Upper lobe of right lung (tissue), 1 donor: ENCODE measurements at regions not wholly inside any gene's neighbourhood (a gene's known extent, or its start where the extent isn't known, plus 50 kb on each side); places are given as distances from the start of the nearest gene placed in this dataset.

Experiments used
- ATAC-seq: fragments of 200-7000 bp; cut with Tn5 transposase; one replicate; pipeline ENCODE4 v1.9.1; 2020; ENCODE audit warnings: mild to moderate bottlenecking, moderate library complexity
- DNase-seq: peaks from one replicate; pipeline ENCODE4 v3.0.0-alpha.2; 2020
- H3K27ac ChIP-seq: fragments of 200-600 bp; one replicate; pipeline ENCODE4 v1.8.0; 2022
- H3K27me3 ChIP-seq: fragments of 200-600 bp; one replicate; pipeline ENCODE4 v1.8.0; 2022; ENCODE audit warnings: mild to moderate bottlenecking
- H3K36me3 ChIP-seq: fragments of 200-600 bp; one replicate; pipeline ENCODE4 v1.8.0; 2022
- H3K4me1 ChIP-seq: fragments of 200-600 bp; one replicate; pipeline ENCODE4 v1.8.0; 2022
- H3K4me3 ChIP-seq: fragments of 200-600 bp; one replicate; pipeline ENCODE4 v1.8.0; 2022; ENCODE audit warnings: mild to moderate bottlenecking
- H3K9me3 ChIP-seq: fragments of 200-600 bp; one replicate; pipeline ENCODE4 v1.8.0; 2022
- CTCF ChIP-seq: fragments of 200-600 bp; IDR thresholded peaks from one replicate; pipeline ENCODE4 v1.8.0; 2022; ENCODE audit warnings: antibody characterized with exemption
- intact Hi-C: fragments of 100-400 bp; cut with DNase I; formaldehyde crosslinking; loops from one replicate; pipeline ENCODE4 v1.11.0; 2022
- donor health status: DM: no; HTN: yes; CAD: no; lungs with severe emphysema.

- no peaks in the 10 kb centered on the region for H3K4me1 ChIP-seq
- no peak for DNase-seq
- H3K9me3 ChIP-seq = no peaks in the 10 kb centered on the region
- no peak for TF ChIP-seq CTCF
- H3K27me3 ChIP-seq = no peaks in the 10 kb centered on the region
- no peak overlapping the region for H3K4me3 ChIP-seq
- H3K27ac ChIP-seq = no peak overlapping the region
- ATAC-seq = no peak
- intact Hi-C loops = no loop called here
- no peaks in the 10 kb centered on the region for H3K36me3 ChIP-seq
Measured at GRCh38 chrX:122245175-122245574, 938.9 kb upstream of the GRIA3 start.

- H3K27me3 ChIP-seq = no peaks in the 10 kb centered on the region
- DNase-seq (no peak), ATAC-seq (no peak)
- no peak for TF ChIP-seq CTCF
- no peaks in the 10 kb centered on the region for H3K4me1 ChIP-seq
- H3K27ac ChIP-seq = no peak overlapping the region
- no peaks in the 10 kb centered on the region for H3K36me3 ChIP-seq
- no peak overlapping the region for H3K4me3 ChIP-seq
- intact Hi-C loops = no loop called here
- H3K9me3 ChIP-seq = no peaks in the 10 kb centered on the region
Measured at GRCh38 chrX:122245943-122246342, 938.1 kb upstream of the GRIA3 start.

GRCh38 chrX:122246937-122247336 lies 937.1 kb upstream of the GRIA3 start:
- DNase-seq = no peak
- no peak for ATAC-seq

GRCh38 chrX:122248681-122249080 lies 935.4 kb upstream of the GRIA3 start:
- DNase-seq (no peak), ATAC-seq (no peak)
- intact Hi-C loops = no loop called here
- H3K9me3 ChIP-seq = no peaks in the 10 kb centered on the region
- H3K4me1 ChIP-seq = no peaks in the 10 kb centered on the region
- H3K4me3 ChIP-seq = no peak overlapping the region
- no peaks in the 10 kb centered on the region for H3K27me3 ChIP-seq
- H3K36me3 ChIP-seq = no peaks in the 10 kb centered on the region
- no peak for TF ChIP-seq CTCF
- no peak overlapping the region for H3K27ac ChIP-seq

More at GRCh38 chrX:122246937-122247336, 937.1 kb upstream of the GRIA3 start:
- no peak overlapping the region for H3K4me3 ChIP-seq
- H3K27me3 ChIP-seq = no peaks in the 10 kb centered on the region
- no peaks in the 10 kb centered on the region for H3K9me3 ChIP-seq
- TF ChIP-seq CTCF = no peak
- H3K36me3 ChIP-seq = no peaks in the 10 kb centered on the region
- intact Hi-C loops = no loop called here
- no peaks in the 10 kb centered on the region for H3K4me1 ChIP-seq
- no peak overlapping the region for H3K27ac ChIP-seq

GRCh38 chrX:122252454-122252853 lies 931.6 kb upstream of the GRIA3 start:
- DNase-seq (no peak), ATAC-seq (no peak)
- H3K9me3 ChIP-seq = no peaks in the 10 kb centered on the region
- intact Hi-C loops = no loop called here
- H3K4me3 ChIP-seq = no peak overlapping the region
- no peaks in the 10 kb centered on the region for H3K4me1 ChIP-seq
- H3K27ac ChIP-seq = no peak overlapping the region
- no peaks in the 10 kb centered on the region for H3K36me3 ChIP-seq
- no peak for TF ChIP-seq CTCF
- no peaks in the 10 kb centered on the region for H3K27me3 ChIP-seq

GRCh38 chrX:122268353-122268752 lies 915.7 kb upstream of the GRIA3 start:
- Histone ChIP-seq H3K36me3 (no peaks in the 10 kb centered on the region), H3K9me3 (no peaks in the 10 kb centered on the region), H3K27me3 (no peaks in the 10 kb centered on the region), H3K4me3 (no peak overlapping the region), H3K27ac (no peak overlapping the region), H3K4me1 (no peaks in the 10 kb centered on the region)
- ATAC-seq = no peak
- TF ChIP-seq CTCF = no peak
- no peak for DNase-seq
- intact Hi-C loops = no loop called here
